Prostate gland (tissue), 2 donors: ENCODE measurements at regions not wholly inside any gene's neighbourhood (a gene's known extent, or its start where the extent isn't known, plus 50 kb on each side); places are given as distances from the start of the nearest gene placed in this dataset.

ENCODE experiments used
- DNase-seq: peaks from one replicate; pipeline ENCODE4 v3.0.0-alpha.2; 2019; ENCODE audit warnings: low spot score
- H3K27ac ChIP-seq, 2 donors: fragments of 200-600 bp; sonication (generic); 2 replicates each; pipeline ENCODE4 v1.5.1; 2017 to 2019
- H3K27me3 ChIP-seq: fragments of 200-600 bp; sonication (generic); replicated peaks from 2 replicates; pipeline ENCODE4 v1.5.1; 2019; ENCODE audit not compliant: insufficient read depth
- H3K36me3 ChIP-seq, 2 donors: fragments of 200-600 bp; sonication (generic); 1 replicate in 1 of 2; 2 replicates in 1 of 2; pipeline versions ENCODE4 v1.5.1 to v1.8.1; 2017 to 2019
- H3K4me1 ChIP-seq: fragments of 200-600 bp; sonication (generic); replicated peaks from 2 replicates; pipeline ENCODE4 v1.5.1; 2019
- H3K4me3 ChIP-seq, 2 donors: fragments of 200-600 bp; sonication (generic); 2 replicates each; pipeline ENCODE4 v1.5.1; 2017 to 2019
- H3K9me3 ChIP-seq: fragments of 200-600 bp; sonication (generic); 2 replicates; pipeline ENCODE4 v1.5.1; 2017
- CTCF ChIP-seq, 4 experiments: fragments of 200-600 bp in 2 of 4; fragments of 450-650 bp in 2 of 4; sonication (generic) in 2 of 4; IDR thresholded peaks; 1 replicate in 3 of 4; 2 replicates in 1 of 4; pipeline ENCODE4 v1.5.1; 2016 to 2019; ENCODE audit warnings: antibody characterized with exemption in 4 of 4, mild to moderate bottlenecking in 2 of 4, moderate library complexity in 2 of 4
- POLR2A ChIP-seq: fragments of 450-650 bp; IDR thresholded peaks from one replicate; pipeline ENCODE4 v1.6.1; 2016; ENCODE audit warnings: antibody characterized with exemption, mild to moderate bottlenecking
- POLR2AphosphoS5 ChIP-seq: sonication (generic); formaldehyde crosslinking; IDR thresholded peaks from one replicate; pipeline ENCODE4 v1.6.1; 2017; ENCODE audit warnings: antibody characterized with exemption
- WGBS: methylation state at CpG from one replicate; pipeline ENCODE4 v1.1.5; 2018; 5-methylcytosine and 5-hydroxymethylcytosine counted together
- intact Hi-C: fragments of 100-400 bp; cut with DNase I; formaldehyde crosslinking; loops from one replicate; pipeline ENCODE4 v1.14.2; 2022

GRCh38 chr7:35581605-35582210, 113.2 kb downstream of the HERPUD2 start:
- 68% methylated on average over 7 of the region's 7 CpGs for WGBS
- H3K4me3 ChIP-seq, result no peak overlapping the region
- no peaks in the 10 kb centered on the region for H3K4me1 ChIP-seq
- no peak for TF ChIP-seq POLR2A
- TF ChIP-seq POLR2AphosphoS5, result no peak
- TF ChIP-seq CTCF (IDR thresholded peaks at IDR 0.05), result no peak
- DNase-seq, result no peak
- intact Hi-C loops, result no loop called here
- H3K36me3 ChIP-seq, result no peaks in the 10 kb centered on the region
- H3K27me3 ChIP-seq, result no peaks in the 10 kb centered on the region
- H3K27ac ChIP-seq, result no peak overlapping the region
- no peaks in the 10 kb centered on the region for H3K9me3 ChIP-seq

- H3K27me3 ChIP-seq, result no peaks in the 10 kb centered on the region
- no peaks in the 10 kb centered on the region for H3K4me1 ChIP-seq
- no peaks in the 10 kb centered on the region for H3K9me3 ChIP-seq
- TF ChIP-seq CTCF (IDR thresholded peaks at IDR 0.05), result no peak
- TF ChIP-seq POLR2A, result no peak
- no peak for TF ChIP-seq POLR2AphosphoS5
- 37% methylated on average over 5 of the region's 5 CpGs for WGBS
- DNase-seq, result no peak
- intact Hi-C loops, result no loop called here
- H3K27ac ChIP-seq, result no peak overlapping the region
- H3K36me3 ChIP-seq, result no peaks in the 10 kb centered on the region
- no peak overlapping the region for H3K4me3 ChIP-seq
These were observed 118.8 kb downstream of the HERPUD2 start for GRCh38 chr7:35576031-35576573.

GRCh38 chr7:35571611-35572240, 123.2 kb downstream of the HERPUD2 start:
- no peak for DNase-seq
- Histone ChIP-seq H3K4me3 (no peak overlapping the region), H3K9me3 (no peaks in the 10 kb centered on the region), H3K4me1 (no peaks in the 10 kb centered on the region), H3K27ac (no peak overlapping the region), H3K27me3 (no peaks in the 10 kb centered on the region), H3K36me3 (no peaks in the 10 kb centered on the region)
- intact Hi-C loops, result no loop called here
- 83% methylated on average over 3 of the region's 3 CpGs for WGBS
- no peak for TF ChIP-seq POLR2A
- TF ChIP-seq POLR2AphosphoS5, result no peak
- no peak for TF ChIP-seq CTCF (IDR thresholded peaks at IDR 0.05)

DNA sequence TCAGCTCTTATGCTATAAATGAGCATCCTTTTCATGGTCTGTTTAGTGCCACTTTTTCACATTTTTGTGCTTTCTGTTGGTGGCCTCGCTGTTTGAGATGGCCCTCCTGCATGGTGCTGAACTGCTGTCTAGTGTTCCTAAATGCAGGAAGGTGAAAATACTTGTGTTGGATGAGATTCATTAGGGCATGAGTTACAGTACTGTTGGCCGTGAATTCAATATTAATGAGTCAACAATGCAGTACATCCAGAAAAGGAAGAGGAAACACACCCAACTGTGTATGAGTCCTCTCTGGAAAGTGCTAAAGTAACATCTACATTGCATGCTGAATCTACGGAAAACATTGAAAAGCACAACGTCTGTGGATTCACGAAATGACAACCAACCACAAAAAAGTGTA, 124.0 kb downstream of the HERPUD2 start:
- no peak overlapping the region for H3K4me3 ChIP-seq
- intact Hi-C loops, result no loop called here
- no peaks in the 10 kb centered on the region for H3K4me1 ChIP-seq
- no peak overlapping the region for H3K27ac ChIP-seq
- H3K27me3 ChIP-seq, result no peaks in the 10 kb centered on the region
- no peak for DNase-seq
- WGBS, result 75% methylated on average over 5 of the region's 5 CpGs
- H3K36me3 ChIP-seq, result no peaks in the 10 kb centered on the region
- TF ChIP-seq POLR2A, result no peak
- no peak for TF ChIP-seq CTCF (IDR thresholded peaks at IDR 0.05)
- no peak for TF ChIP-seq POLR2AphosphoS5
- no peaks in the 10 kb centered on the region for H3K9me3 ChIP-seq

DNA sequence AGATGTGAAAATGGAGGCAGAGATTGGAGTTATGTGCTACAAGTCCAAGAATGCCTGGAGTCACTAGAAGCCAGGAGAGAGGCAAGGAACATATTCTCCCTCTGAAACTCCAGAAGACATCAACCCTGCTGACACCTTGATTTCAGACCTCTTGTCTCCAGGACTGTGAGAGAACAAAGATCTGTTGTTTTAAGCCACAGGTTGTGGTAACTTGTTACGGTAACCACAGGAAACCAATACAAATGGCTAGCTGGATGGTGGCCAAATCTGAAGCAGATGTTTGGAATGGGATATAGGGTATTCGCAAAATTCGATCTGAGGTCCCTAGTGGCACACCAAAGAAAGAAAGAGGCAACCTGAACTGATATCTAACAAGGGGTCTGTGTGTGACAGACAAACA, 129.0 kb downstream of the HERPUD2 start:
- no peaks in the 10 kb centered on the region for H3K27me3 ChIP-seq
- no peaks in the 10 kb centered on the region for H3K36me3 ChIP-seq
- DNase-seq, result no peak
- TF ChIP-seq POLR2A (no peak), POLR2AphosphoS5 (no peak), CTCF (IDR thresholded peaks at IDR 0.05) (no peak)
- H3K4me3 ChIP-seq, result no peak overlapping the region
- WGBS, result 29% methylated on average over 3 of the region's 3 CpGs
- intact Hi-C loops, result no loop called here
- H3K9me3 ChIP-seq, result no peaks in the 10 kb centered on the region
- H3K27ac ChIP-seq, result no peak overlapping the region
- H3K4me1 ChIP-seq, result no peaks in the 10 kb centered on the region
